NCI-H1694 (cell line): ENCODE measurements at regions not wholly inside any gene's neighbourhood (a gene's known extent, or its start where the extent isn't known, plus 50 kb on each side); places are given as distances from the start of the nearest gene placed in this dataset.
"Not testable (repeated sequence)": the region's sequence is repeated elsewhere in the genome, so short reads cannot be mapped to it uniquely, and the experiment has no call there.

Source experiments
- DNase-seq: peaks from one replicate; lab custom pipeline; 2025; lab: John Stamatoyannopoulos, UW

GRCh38 chr17:54494721-54495715, 405.6 kb upstream of the TOM1L1 start:
- no peak for DNase-seq

DNA sequence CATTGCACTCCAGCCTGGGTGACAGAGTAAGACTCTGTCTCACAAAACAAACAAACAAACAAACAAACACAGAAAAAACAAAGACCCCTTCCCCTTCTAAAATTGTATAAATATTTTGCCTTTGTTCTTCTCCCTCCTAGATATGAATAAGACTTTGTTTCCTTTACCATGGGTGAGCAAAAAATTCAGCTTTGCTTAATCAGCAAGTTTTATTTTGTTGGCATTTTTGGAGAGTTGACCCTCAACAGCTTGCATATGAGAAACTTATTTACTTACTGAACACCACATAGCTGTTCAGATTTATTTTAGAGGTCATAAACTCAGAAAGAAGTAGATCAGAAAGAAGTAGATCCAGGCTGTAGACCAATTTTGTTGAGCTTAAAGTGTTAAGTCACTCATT, 395.2 kb upstream of the TOM1L1 start:
- no peak for DNase-seq

GRCh38 chr17:54518706-54519105, 381.9 kb upstream of the TOM1L1 start:
- no peak for DNase-seq

DNA sequence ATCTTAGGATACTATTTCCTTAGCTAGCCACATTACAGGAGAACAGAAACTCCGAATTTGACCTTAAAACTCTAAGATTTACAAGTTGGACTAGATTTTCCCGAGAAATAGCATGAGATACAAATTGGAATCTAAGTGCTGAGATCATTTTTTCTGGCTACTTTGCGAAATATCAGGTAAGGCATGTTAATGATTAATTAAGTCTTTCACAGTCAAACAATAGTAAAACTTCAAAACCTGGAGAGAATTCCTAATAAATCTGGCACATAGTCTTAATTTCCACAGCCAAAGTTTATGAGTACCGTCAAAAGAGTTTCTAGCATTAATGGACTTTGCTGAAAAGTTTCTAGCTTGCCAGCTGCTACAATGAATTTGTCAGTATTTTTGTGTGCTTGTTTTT, 379.5 kb upstream of the TOM1L1 start:
- no peak for DNase-seq

DNA sequence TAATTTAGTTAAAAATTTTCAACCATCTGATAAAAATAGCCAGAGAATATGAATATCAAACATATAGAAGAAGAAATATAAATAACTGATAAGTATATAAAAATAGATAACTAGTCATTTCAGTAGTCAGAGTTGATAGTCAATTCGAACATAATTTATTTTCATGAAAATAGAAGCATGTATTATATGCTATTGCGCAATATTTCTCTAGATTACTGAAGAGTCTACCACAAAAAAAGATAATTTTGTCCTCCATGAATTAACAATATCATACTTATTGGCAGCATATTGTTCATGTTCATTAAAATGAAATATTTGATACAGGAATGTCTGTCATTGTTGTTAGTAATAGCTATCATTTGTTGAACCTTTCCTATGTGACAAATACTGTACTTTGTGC, 376.2 kb upstream of the TOM1L1 start:
- no peak for DNase-seq

DNA sequence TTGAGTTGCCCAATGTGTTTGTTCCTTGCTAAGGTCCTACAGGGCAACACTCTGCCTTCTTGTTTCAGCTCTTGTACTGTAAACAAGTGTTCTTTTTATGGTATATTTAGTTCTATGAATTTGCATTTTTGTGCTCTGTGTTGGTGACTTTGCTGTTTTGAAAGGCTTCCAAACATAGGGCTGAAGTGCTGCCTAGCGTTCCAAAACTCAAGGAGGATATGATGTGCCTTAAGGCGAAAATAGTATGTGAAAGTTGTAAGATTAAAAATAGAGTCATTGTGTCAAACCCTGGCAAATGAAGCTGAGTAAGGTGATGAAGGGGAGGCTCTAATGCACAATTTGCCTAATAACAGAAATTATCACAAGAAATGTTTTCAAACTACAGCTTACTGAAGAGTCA, 372.7 kb upstream of the TOM1L1 start:
- DNase-seq = no peak

DNA sequence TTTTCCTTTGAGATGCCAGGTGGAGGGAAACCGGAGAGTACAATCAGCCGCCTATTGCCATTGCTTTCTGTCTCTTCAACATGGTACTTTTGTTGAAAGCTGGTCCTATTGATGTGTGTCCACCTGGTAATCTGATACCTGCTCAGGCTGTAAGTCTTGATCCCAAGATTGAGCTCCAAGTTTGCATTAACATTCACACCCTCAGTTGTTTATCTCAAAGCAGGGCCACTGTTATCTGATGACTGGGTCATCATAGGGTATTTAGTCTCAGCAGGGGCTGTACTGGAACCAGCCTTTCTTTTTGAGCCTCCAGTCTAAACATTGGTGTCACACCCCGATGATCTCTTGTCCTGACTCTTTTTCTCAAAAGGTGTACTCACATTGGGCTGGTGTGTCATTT, 370.3 kb upstream of the TOM1L1 start:
- no peak for DNase-seq

GRCh38 chr17:54536306-54536705, 364.3 kb upstream of the TOM1L1 start:
- DNase-seq = no peak

- DNase-seq = no peak
These were observed 363.0 kb upstream of the TOM1L1 start for GRCh38 chr17:54537656-54538055.

- DNase-seq = no peak
These were observed 356.4 kb upstream of the TOM1L1 start for GRCh38 chr17:54544249-54544648.

DNA sequence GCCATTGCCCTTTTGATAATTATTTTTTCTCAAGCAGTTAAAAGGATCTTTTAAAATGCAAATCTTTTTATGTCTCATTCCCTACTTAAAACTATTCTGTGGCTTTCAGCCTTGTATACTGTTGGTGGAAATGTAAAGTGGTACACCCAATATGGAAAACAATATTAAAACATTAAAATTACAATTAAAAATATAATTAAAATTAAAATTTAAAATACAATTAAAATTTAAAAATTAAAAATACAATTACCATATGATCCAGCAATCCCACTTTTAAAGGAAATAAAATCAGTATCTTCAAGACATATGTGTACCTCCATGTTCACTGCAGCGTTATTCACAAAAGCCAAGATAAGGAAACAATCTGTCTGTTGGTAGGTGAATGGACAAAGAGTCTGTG, 340.8 kb upstream of the TOM1L1 start:
- DNase-seq = no peak

GRCh38 chr17:54608634-54609155, 292.0 kb upstream of the TOM1L1 start:
- no peak for DNase-seq

GRCh38 chr17:54620399-54620978, 280.2 kb upstream of the TOM1L1 start:
- no peak for DNase-seq

GRCh38 chr17:54623746-54624145, 276.9 kb upstream of the TOM1L1 start:
- no peak for DNase-seq

GRCh38 chr17:54626146-54626703, 274.4 kb upstream of the TOM1L1 start:
- DNase-seq = no peak

DNA sequence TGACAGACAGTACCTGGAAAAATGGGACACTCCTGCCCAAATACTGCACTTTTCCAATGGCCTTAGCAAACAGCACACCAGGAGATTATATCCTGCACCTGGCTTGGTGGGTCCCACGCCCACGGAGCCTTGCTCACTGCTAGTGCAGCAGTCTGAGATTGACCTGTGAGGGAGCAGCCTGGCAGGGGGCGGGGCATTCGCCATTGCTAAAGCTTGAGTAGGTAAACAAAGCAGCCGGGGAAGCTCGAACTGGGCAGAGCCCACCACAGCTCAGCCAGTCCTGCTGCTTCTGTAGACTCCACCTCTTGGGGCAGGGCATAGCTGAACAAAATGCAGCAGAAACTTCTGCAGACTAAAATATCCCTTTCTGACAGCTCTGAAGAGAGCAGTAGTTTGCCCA, 261.2 kb upstream of the TOM1L1 start:
- not testable (repeated sequence) for DNase-seq

DNA sequence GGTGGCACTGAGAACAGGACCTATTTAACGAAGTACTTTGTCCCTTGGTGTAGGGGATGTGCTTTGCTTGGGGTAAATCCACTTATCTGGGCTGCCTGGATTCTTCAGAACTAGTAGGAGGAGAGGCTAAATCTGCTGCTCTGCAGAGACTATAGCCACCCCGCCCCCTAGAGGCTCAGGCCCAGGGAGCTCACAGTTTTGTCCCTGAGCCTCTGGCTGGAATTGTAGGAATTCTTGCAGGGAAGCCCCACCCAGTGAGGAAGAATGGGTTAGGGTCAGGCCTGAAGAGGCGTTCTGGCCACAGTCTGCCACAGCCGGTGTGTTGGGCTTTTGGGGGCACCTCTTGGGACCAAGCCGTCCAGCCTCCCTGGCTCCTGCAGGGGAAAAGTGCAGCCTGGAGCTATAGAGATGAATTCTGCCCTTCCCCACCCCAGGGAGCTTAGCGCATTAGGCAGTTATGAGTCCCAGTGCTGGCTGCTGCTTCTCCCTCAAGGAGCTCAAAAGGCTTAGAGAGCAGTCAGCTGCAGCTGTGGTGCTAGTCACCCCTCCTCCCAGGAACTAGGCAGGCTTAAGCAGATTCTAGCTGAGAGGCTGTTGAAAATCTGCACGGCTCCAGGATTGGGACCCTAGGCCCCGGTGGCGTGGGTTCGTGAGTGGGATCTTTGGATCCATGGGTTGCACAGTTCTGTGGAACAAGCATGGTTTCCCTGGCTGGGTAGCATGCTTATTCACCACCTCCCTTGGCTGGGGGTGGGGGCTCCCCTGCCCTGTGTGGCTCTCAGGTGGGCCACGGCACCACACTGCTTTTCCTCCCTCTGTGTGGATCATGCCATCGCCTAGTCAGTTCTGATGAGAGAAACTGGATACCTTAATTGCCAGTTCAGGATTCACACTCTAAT, 237.4 kb upstream of the TOM1L1 start:
- no peak for DNase-seq

DNA sequence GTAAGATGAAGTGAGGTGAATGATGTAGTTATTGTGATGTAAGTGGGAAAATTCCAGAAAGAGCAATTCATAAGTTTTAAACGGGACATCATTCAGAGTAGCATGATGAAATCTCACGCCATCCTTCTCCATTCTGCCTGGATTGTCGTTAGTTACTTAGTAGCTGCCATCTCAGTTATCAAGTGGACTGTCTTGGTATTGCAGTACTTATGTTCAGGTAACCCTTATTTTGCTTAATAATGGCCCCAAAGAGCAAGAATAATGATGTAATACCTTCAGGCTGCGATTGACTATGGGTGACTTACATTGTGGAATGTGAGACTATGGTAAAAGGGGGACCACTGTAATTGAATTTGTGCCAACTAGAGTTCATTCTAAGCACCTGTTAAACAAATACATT, 234.1 kb upstream of the TOM1L1 start:
- no peak for DNase-seq

DNA sequence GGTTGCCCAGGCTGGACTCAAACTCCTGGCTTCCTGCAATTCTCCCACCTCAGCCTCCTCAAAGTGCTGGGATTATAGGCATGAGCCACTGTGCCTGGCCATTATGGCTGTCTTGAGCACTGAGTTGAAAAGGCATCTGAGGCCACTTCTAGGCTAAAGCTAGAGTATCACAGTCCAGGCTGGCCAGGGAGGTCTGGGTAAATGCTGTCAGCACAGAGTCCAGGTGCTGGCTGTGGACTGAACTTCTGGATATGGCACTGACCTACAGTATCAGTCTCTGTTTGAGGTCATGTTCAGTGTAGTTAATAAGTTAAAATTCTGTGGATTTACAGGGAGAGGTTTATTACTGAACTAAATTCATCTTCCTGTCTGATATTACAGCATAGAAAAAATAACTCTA, 222.5 kb upstream of the TOM1L1 start:
- DNase-seq = no peak

GRCh38 chr17:54680410-54680809, 220.2 kb upstream of the TOM1L1 start:
- no peak for DNase-seq

GRCh38 chr17:54694287-54694887, 206.3 kb upstream of the TOM1L1 start:
- no peak for DNase-seq
